DOHH2 (cell line): ENCODE measurements at regions not wholly inside any gene's neighbourhood (a gene's known extent, or its start where the extent isn't known, plus 50 kb on each side); places are given as distances from the start of the nearest gene placed in this dataset.

Experiments used
- EZH2phosphoT487 ChIP-seq: fragments of 200-600 bp; sonication (generic); IDR thresholded peaks from 2 replicates; pipeline ENCODE4 v1.6.1; 2017; ENCODE audit warnings: borderline replicate concordance, mild to moderate bottlenecking, antibody characterized with exemption, low read length, moderate library complexity, mixed read lengths
- TF ChIP-seq, protein P1 (sequence below): fragments of 200-600 bp; sonication (generic); IDR thresholded peaks from one replicate; pipeline ENCODE4 v1.5.1; 2014; ENCODE audit warnings: antibody characterized with exemption, mild to moderate bottlenecking, low read depth, low read length; ENCODE audit not compliant: poor library complexity, severe bottlenecking

DNA sequence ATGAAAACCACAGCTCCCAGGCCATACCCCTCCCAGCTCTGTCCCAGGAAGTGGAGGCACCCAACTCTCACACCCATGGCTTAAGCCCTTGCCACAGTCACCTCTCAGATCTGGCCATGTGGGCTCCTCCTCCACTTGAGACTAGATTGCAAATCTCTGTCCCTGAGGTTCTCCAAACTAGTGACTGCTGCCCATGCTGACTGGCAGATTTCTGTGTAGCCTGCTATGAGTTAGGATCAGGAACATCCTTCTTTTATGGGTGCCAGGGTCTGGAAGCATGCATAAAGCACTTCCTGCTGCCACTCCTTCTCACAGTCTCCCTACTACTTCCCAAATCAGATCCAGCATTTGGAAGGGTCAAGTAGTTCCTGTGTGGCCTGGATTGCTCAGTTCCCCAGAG lies 59.6 kb upstream of the GOLIM4 start:
- TF ChIP-seq, protein P1, sequence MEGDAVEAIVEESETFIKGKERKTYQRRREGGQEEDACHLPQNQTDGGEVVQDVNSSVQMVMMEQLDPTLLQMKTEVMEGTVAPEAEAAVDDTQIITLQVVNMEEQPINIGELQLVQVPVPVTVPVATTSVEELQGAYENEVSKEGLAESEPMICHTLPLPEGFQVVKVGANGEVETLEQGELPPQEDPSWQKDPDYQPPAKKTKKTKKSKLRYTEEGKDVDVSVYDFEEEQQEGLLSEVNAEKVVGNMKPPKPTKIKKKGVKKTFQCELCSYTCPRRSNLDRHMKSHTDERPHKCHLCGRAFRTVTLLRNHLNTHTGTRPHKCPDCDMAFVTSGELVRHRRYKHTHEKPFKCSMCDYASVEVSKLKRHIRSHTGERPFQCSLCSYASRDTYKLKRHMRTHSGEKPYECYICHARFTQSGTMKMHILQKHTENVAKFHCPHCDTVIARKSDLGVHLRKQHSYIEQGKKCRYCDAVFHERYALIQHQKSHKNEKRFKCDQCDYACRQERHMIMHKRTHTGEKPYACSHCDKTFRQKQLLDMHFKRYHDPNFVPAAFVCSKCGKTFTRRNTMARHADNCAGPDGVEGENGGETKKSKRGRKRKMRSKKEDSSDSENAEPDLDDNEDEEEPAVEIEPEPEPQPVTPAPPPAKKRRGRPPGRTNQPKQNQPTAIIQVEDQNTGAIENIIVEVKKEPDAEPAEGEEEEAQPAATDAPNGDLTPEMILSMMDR, result no peak
- TF ChIP-seq EZH2phosphoT487, result no peak
